Panc1 (cell line): ENCODE measurements at regions not wholly inside any gene's neighbourhood (a gene's known extent, or its start where the extent isn't known, plus 50 kb on each side); places are given as distances from the start of the nearest gene placed in this dataset.

Experiments
- ATAC-seq: fragments of 200-7000 bp; cut with Tn5 transposase; 2 replicates; pipeline ENCODE4 v1.9.1; 2020; ENCODE audit warnings: mild to moderate bottlenecking, moderate library complexity
- BruUV-seq: library from RNA; stranded (reverse); fragments of 400-500 nt; replicated peaks from 2 replicates; lab custom pipeline; 2021; lab: Mats Ljungman, UMichigan
- CTCF ChIA-PET: fragments of 300-600 bp; sonication (Branson Sonifier 250); formaldehyde crosslinking; loops from one replicate; lab custom pipeline; 2022; ENCODE audit warnings: antibody characterized with exemption; lab: Charles Lee
- POLR2A ChIA-PET: fragments of 300-600 bp; sonication (Branson Sonifier 250); formaldehyde crosslinking; loops from one replicate; lab custom pipeline; 2022; ENCODE audit warnings: antibody characterized with exemption; lab: Charles Lee
- DNase-seq: peaks from one replicate; pipeline ENCODE4 v3.0.0-alpha.2; 2010; ENCODE audit warnings: low read depth, low spot score
- H3K27ac ChIP-seq: 2 replicates; pipeline ENCODE4 v1.5.1; 2011; ENCODE audit warnings: mild to moderate bottlenecking, low read length, inconsistent platforms
- H3K27me3 ChIP-seq: fragments of 200-500 bp; sonication (Bioruptor generic); 2 replicates; pipeline ENCODE4 v1.6.0; 2014; ENCODE audit warnings: low read length, inconsistent platforms; ENCODE audit not compliant: control insufficient read depth, insufficient read depth
- H3K36me3 ChIP-seq: fragments of 200-500 bp; sonication (Bioruptor generic); 2 replicates; pipeline ENCODE4 v1.5.1; 2014; ENCODE audit warnings: inconsistent platforms, mild to moderate bottlenecking, low read length, moderate library complexity; ENCODE audit not compliant: control insufficient read depth, insufficient read depth
- H3K4me1 ChIP-seq: 2 replicates; pipeline ENCODE4 v1.5.1; 2011; ENCODE audit warnings: inconsistent platforms, mild to moderate bottlenecking, low read length, moderate library complexity; ENCODE audit not compliant: control insufficient read depth, insufficient read depth
- H3K4me3 ChIP-seq, 2 experiments: 2 replicates each; pipeline ENCODE4 v1.5.1; 2011 to 2012; ENCODE audit warnings: low read depth in 2 of 2, low read length in 2 of 2, mild to moderate bottlenecking in 2 of 2, inconsistent platforms in 1 of 2, moderate library complexity in 1 of 2
- H3K9me3 ChIP-seq: fragments of 200-500 bp; sonication (Bioruptor generic); 2 replicates; pipeline ENCODE4 v1.5.1; 2014; ENCODE audit warnings: low read depth, mild to moderate bottlenecking, inconsistent platforms, low read length, moderate library complexity; ENCODE audit not compliant: control insufficient read depth, insufficient read depth
- POLR2AphosphoS5 ChIP-seq: IDR thresholded peaks from 2 replicates; pipeline ENCODE4 v1.6.1; 2012; ENCODE audit warnings: mild to moderate bottlenecking, low read depth, low read length, moderate library complexity
- SIN3A ChIP-seq: IDR thresholded peaks from 2 replicates; pipeline ENCODE4 v1.6.1; 2012; ENCODE audit warnings: low read depth, mild to moderate bottlenecking, low read length, moderate library complexity, borderline replicate concordance; ENCODE audit not compliant: insufficient read depth
- TCF7L2 ChIP-seq: IDR thresholded peaks from 2 replicates; pipeline ENCODE4 v1.6.1; 2011; ENCODE audit warnings: mild to moderate bottlenecking, low read depth, low read length, inconsistent platforms
- in situ Hi-C: cut with HindIII; loops from 2 replicates; pipeline ENCODE4 v1.10.0; 2016; ENCODE audit warnings: low sequenced_read_pairs, low pct_unique_long_range_greater_than_20kb
- intact Hi-C: fragments of 100-400 bp; cut with micrococcal nuclease; formaldehyde crosslinking; loops from one replicate; pipeline ENCODE4 v1.10.0; 2022; ENCODE audit not compliant: unreplicated experiment
- TF ChIP-seq, protein P1 (sequence below), 2 experiments: IDR thresholded peaks; 2 replicates each; pipeline ENCODE4 v1.6.1; 2011 to 2012; ENCODE audit warnings: low read depth in 2 of 2, control low read depth in 1 of 2, low read length in 1 of 2, mild to moderate bottlenecking in 1 of 2, moderate library complexity in 1 of 2; ENCODE audit not compliant: insufficient read depth in 1 of 2
- TF ChIP-seq, protein P2 (sequence below): fragments of 450-650 bp; IDR thresholded peaks from 2 replicates; pipeline ENCODE4 v1.5.1; 2017; ENCODE audit warnings: mild to moderate bottlenecking

DNA sequence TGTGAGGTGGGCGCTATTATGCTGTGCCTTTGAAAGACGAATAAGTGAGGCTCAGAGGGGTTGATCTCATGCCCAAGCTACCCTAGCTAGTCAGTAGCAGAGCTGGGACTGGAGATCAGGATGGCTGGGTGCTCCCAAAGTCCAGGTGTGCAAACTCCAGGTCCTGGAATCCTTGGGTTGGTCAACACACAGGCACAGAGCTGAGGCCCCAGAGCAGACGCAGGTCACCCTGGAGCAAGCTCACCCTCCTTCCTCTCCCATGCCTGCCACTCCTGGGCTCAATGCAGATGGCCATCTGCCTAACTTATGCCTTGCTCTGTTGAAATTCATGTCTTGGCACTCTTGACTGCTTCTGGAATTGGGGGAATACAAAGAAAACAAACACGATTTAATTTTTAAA is 587.2 kb downstream of the PTPRU start:
- TF ChIP-seq, protein P1, sequence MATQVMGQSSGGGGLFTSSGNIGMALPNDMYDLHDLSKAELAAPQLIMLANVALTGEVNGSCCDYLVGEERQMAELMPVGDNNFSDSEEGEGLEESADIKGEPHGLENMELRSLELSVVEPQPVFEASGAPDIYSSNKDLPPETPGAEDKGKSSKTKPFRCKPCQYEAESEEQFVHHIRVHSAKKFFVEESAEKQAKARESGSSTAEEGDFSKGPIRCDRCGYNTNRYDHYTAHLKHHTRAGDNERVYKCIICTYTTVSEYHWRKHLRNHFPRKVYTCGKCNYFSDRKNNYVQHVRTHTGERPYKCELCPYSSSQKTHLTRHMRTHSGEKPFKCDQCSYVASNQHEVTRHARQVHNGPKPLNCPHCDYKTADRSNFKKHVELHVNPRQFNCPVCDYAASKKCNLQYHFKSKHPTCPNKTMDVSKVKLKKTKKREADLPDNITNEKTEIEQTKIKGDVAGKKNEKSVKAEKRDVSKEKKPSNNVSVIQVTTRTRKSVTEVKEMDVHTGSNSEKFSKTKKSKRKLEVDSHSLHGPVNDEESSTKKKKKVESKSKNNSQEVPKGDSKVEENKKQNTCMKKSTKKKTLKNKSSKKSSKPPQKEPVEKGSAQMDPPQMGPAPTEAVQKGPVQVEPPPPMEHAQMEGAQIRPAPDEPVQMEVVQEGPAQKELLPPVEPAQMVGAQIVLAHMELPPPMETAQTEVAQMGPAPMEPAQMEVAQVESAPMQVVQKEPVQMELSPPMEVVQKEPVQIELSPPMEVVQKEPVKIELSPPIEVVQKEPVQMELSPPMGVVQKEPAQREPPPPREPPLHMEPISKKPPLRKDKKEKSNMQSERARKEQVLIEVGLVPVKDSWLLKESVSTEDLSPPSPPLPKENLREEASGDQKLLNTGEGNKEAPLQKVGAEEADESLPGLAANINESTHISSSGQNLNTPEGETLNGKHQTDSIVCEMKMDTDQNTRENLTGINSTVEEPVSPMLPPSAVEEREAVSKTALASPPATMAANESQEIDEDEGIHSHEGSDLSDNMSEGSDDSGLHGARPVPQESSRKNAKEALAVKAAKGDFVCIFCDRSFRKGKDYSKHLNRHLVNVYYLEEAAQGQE (IDR thresholded peaks at IDR 0.05; ENCODE audit: insufficient read depth in 1 of 2, low read depth in 2 of 2, low read length in 1 of 2) = no peak
- TF ChIP-seq, protein P2, sequence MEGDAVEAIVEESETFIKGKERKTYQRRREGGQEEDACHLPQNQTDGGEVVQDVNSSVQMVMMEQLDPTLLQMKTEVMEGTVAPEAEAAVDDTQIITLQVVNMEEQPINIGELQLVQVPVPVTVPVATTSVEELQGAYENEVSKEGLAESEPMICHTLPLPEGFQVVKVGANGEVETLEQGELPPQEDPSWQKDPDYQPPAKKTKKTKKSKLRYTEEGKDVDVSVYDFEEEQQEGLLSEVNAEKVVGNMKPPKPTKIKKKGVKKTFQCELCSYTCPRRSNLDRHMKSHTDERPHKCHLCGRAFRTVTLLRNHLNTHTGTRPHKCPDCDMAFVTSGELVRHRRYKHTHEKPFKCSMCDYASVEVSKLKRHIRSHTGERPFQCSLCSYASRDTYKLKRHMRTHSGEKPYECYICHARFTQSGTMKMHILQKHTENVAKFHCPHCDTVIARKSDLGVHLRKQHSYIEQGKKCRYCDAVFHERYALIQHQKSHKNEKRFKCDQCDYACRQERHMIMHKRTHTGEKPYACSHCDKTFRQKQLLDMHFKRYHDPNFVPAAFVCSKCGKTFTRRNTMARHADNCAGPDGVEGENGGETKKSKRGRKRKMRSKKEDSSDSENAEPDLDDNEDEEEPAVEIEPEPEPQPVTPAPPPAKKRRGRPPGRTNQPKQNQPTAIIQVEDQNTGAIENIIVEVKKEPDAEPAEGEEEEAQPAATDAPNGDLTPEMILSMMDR = no peak
- no peak for TF ChIP-seq SIN3A
- TF ChIP-seq POLR2AphosphoS5 = no peak
- no peak for TF ChIP-seq TCF7L2
- ATAC-seq (no peak), DNase-seq (no peak)
- H3K4me1 ChIP-seq = no peaks in the 10 kb centered on the region
- no peaks in the 10 kb centered on the region for H3K36me3 ChIP-seq
- ChIA-PET POLR2A (no interaction called here), CTCF (no interaction called here)
- no peaks in the 10 kb centered on the region for H3K9me3 ChIP-seq
- no peak overlapping the region for H3K27ac ChIP-seq
- H3K27me3 ChIP-seq = no peaks in the 10 kb centered on the region; the same call in none of the 2 replicates
- no peak overlapping the region for H3K4me3 ChIP-seq
- in situ Hi-C loops = no loop called here
- no TSS peak for BruUV-seq
- intact Hi-C loops = no loop called here

DNA sequence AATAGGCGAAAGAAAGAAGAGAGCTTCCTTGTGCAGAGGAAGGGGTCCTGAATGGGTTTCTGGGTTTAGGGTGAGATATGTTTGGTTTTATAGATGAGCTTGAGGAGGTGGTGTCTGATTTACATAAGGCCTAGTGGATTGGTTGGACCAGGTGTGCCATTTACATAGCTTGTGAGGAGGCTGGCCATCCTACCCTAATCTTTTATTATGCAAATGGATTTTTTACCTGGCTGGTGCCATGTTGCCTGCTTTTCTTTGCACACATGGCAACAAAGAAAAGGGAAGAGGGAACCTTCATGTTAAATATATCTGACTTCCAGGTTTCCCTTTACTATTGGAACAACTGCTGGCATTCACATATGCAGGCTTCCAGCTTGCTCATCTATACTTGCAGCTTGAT is 585.3 kb downstream of the PTPRU start:
- Histone ChIP-seq H3K36me3 (no peaks in the 10 kb centered on the region), H3K4me1 (no peaks in the 10 kb centered on the region), H3K9me3 (no peaks in the 10 kb centered on the region), H3K4me3 (no peak overlapping the region), H3K27me3 (peaks cover 5% of the 10 kb centered on the region), H3K27ac (no peak overlapping the region)
- TF ChIP-seq, protein P1 (IDR thresholded peaks at IDR 0.05; ENCODE audit: insufficient read depth in 1 of 2, low read depth in 2 of 2, low read length in 1 of 2) = no peak
- TF ChIP-seq TCF7L2 (no peak), POLR2AphosphoS5 (no peak), SIN3A (no peak)
- TF ChIP-seq, protein P2 = no peak
- CTCF ChIA-PET = interaction anchor here (1.0 kb wide), 1 partner anchor 29 kb away, joined by 3 read pairs; no protein-coding TSS in a partner anchor
- BruUV-seq = no TSS peak
- ATAC-seq (no peak), DNase-seq (no peak)
- POLR2A ChIA-PET = no interaction called here
- intact Hi-C loops (no loop called here), in situ Hi-C loops (no loop called here)
